ENCODE measurements at regions not wholly inside any gene's neighbourhood (a gene's known extent, or its start where the extent isn't known, plus 50 kb on each side); places are given as distances from the start of the nearest gene placed in this dataset.
"Not testable (repeated sequence)": the region's sequence is repeated elsewhere in the genome, so short reads cannot be mapped to it uniquely, and the experiment has no call there.

GRCh38 chr5:36390640-36391039, 88.9 kb upstream of the RANBP3L start:
- DNase-seq (ENCODE audit: low read depth), result no peak

- no peak for DNase-seq (ENCODE audit: low read depth)
Measured at GRCh38 chr5:36392186-36392585, 90.5 kb upstream of the RANBP3L start.

- no peak for DNase-seq (ENCODE audit: low read depth)
Measured at GRCh38 chr5:36392818-36393217, 91.1 kb upstream of the RANBP3L start.

GRCh38 chr5:36393656-36394428, 92.1 kb upstream of the RANBP3L start:
- no peak for DNase-seq (ENCODE audit: low read depth)

- DNase-seq (ENCODE audit: low read depth), result no peak
Measured at GRCh38 chr5:36395260-36395659, 93.6 kb upstream of the RANBP3L start.

- DNase-seq (ENCODE audit: low read depth), result not testable (repeated sequence)
Measured at GRCh38 chr5:36395947-36396346, 94.2 kb upstream of the RANBP3L start.

GRCh38 chr5:36396640-36397039, 94.9 kb upstream of the RANBP3L start:
- no peak for DNase-seq (ENCODE audit: low read depth)

GRCh38 chr5:36397901-36398536, 96.3 kb upstream of the RANBP3L start:
- DNase-seq (ENCODE audit: low read depth), result no peak

GRCh38 chr5:36402512-36402906, 100.8 kb upstream of the RANBP3L start:
- DNase-seq (ENCODE audit: low read depth), result no peak

GRCh38 chr5:36403632-36404311, 102.1 kb upstream of the RANBP3L start:
- peak; percentile 89 for DNase-seq (ENCODE audit: low read depth)

GRCh38 chr5:36406023-36406422, 104.3 kb upstream of the RANBP3L start:
- no peak for DNase-seq (ENCODE audit: low read depth)

- DNase-seq (ENCODE audit: low read depth), result no peak
Measured at GRCh38 chr5:36407396-36407795, 105.7 kb upstream of the RANBP3L start.

- not testable (repeated sequence) for DNase-seq (ENCODE audit: low read depth)
Measured at GRCh38 chr5:36409711-36410110, 108.0 kb upstream of the RANBP3L start.

GRCh38 chr5:36410672-36411071, 109.0 kb upstream of the RANBP3L start:
- not testable (repeated sequence) for DNase-seq (ENCODE audit: low read depth)

- no peak for DNase-seq (ENCODE audit: low read depth)
Measured at GRCh38 chr5:36414869-36415282, 113.2 kb upstream of the RANBP3L start.

- DNase-seq (ENCODE audit: low read depth), result no peak
Measured at GRCh38 chr5:36416605-36417004, 114.9 kb upstream of the RANBP3L start.

- DNase-seq (ENCODE audit: low read depth), result no peak
Measured at GRCh38 chr5:36417221-36417620, 115.5 kb upstream of the RANBP3L start.

GRCh38 chr5:36417668-36418067, 116.0 kb upstream of the RANBP3L start:
- no peak for DNase-seq (ENCODE audit: low read depth)

GRCh38 chr5:36418152-36418979, 116.7 kb upstream of the RANBP3L start:
- no peak for DNase-seq (ENCODE audit: low read depth)

- DNase-seq (ENCODE audit: low read depth), result no peak
Measured at GRCh38 chr5:36421256-36421655, 119.6 kb upstream of the RANBP3L start.

- no peak for DNase-seq (ENCODE audit: low read depth)
Measured at GRCh38 chr5:36422952-36423351, 121.2 kb upstream of the RANBP3L start.
